Lower lobe of right lung (tissue), 2 donors: ENCODE measurements at regions not wholly inside any gene's neighbourhood (a gene's known extent, or its start where the extent isn't known, plus 50 kb on each side); places are given as distances from the start of the nearest gene placed in this dataset.

Source experiments
- ATAC-seq, 2 donors: fragments of 200-7000 bp; cut with Tn5 transposase; one replicate each; pipeline ENCODE4 v1.9.1; 2020 to 2022; ENCODE audit warnings: mild to moderate bottlenecking in 2 of 2, moderate library complexity in 2 of 2
- DNase-seq: peaks from one replicate; pipeline ENCODE4 v3.0.0-alpha.2; 2020
- H3K27ac ChIP-seq: fragments of 200-600 bp; one replicate; pipeline ENCODE4 v1.8.0; 2022
- H3K27me3 ChIP-seq: fragments of 200-600 bp; one replicate; pipeline ENCODE4 v1.8.0; 2022; ENCODE audit warnings: low read depth
- H3K36me3 ChIP-seq: fragments of 200-600 bp; one replicate; pipeline ENCODE4 v1.8.0; 2022; ENCODE audit warnings: mild to moderate bottlenecking
- H3K4me1 ChIP-seq: fragments of 200-600 bp; one replicate; pipeline ENCODE4 v1.8.0; 2022
- H3K4me3 ChIP-seq: fragments of 200-600 bp; one replicate; pipeline ENCODE4 v1.8.0; 2022; ENCODE audit warnings: mild to moderate bottlenecking
- H3K9me3 ChIP-seq: fragments of 200-600 bp; one replicate; pipeline ENCODE4 v1.8.0; 2022
- CTCF ChIP-seq: fragments of 200-600 bp; IDR thresholded peaks from one replicate; pipeline ENCODE4 v1.8.0; 2022; ENCODE audit warnings: antibody characterized with exemption, mild to moderate bottlenecking
- intact Hi-C: fragments of 100-400 bp; cut with DNase I; formaldehyde crosslinking; loops from one replicate; pipeline ENCODE4 v1.11.0; 2022
- donor health status: DM: no; HTN: yes; CAD: no; lungs with severe emphysema.

- ATAC-seq: no peak
- no peak overlapping the region for H3K4me3 ChIP-seq
- H3K4me1 ChIP-seq: no peaks in the 10 kb centered on the region
- no peak for DNase-seq
- TF ChIP-seq CTCF: no peak
- no peaks in the 10 kb centered on the region for H3K27me3 ChIP-seq
- H3K9me3 ChIP-seq: no peaks in the 10 kb centered on the region
- no peak overlapping the region for H3K27ac ChIP-seq
- intact Hi-C loops: no loop called here
- no peaks in the 10 kb centered on the region for H3K36me3 ChIP-seq
Observed at GRCh38 chr20:55784036-55784435, 221.3 kb downstream of the CBLN4 start.

- H3K4me1 ChIP-seq: no peaks in the 10 kb centered on the region
- no peaks in the 10 kb centered on the region for H3K9me3 ChIP-seq
- intact Hi-C loops: no loop called here
- H3K27me3 ChIP-seq: no peaks in the 10 kb centered on the region
- TF ChIP-seq CTCF: no peak
- DNase-seq: no peak
- H3K27ac ChIP-seq: no peak overlapping the region
- no peaks in the 10 kb centered on the region for H3K36me3 ChIP-seq
- ATAC-seq: no peak
- no peak overlapping the region for H3K4me3 ChIP-seq
Observed at GRCh38 chr20:55783381-55783780, 221.9 kb downstream of the CBLN4 start.

- no peak for DNase-seq
- no peaks in the 10 kb centered on the region for H3K27me3 ChIP-seq
- H3K9me3 ChIP-seq: no peaks in the 10 kb centered on the region
- no peak overlapping the region for H3K27ac ChIP-seq
- ATAC-seq: no peak
- intact Hi-C loops: no loop called here
- H3K4me1 ChIP-seq: no peaks in the 10 kb centered on the region
- H3K4me3 ChIP-seq: no peak overlapping the region
- TF ChIP-seq CTCF: no peak
- no peaks in the 10 kb centered on the region for H3K36me3 ChIP-seq
Observed at GRCh38 chr20:55782912-55783253, 222.4 kb downstream of the CBLN4 start.

- H3K27me3 ChIP-seq: no peaks in the 10 kb centered on the region
- ATAC-seq (no peak), DNase-seq (no peak)
- no peak overlapping the region for H3K4me3 ChIP-seq
- TF ChIP-seq CTCF: no peak
- no peaks in the 10 kb centered on the region for H3K4me1 ChIP-seq
- intact Hi-C loops: no loop called here
- H3K27ac ChIP-seq: no peak overlapping the region
- no peaks in the 10 kb centered on the region for H3K9me3 ChIP-seq
- H3K36me3 ChIP-seq: no peaks in the 10 kb centered on the region
Observed at GRCh38 chr20:55782224-55782911, 223.0 kb downstream of the CBLN4 start.

- no peak for ATAC-seq
- intact Hi-C loops: no loop called here
- no peak overlapping the region for H3K27ac ChIP-seq
Observed at GRCh38 chr20:55778796-55779195, 226.5 kb downstream of the CBLN4 start.

More at GRCh38 chr20:55778796-55779195, 226.5 kb downstream of the CBLN4 start:
- H3K27me3 ChIP-seq: no peaks in the 10 kb centered on the region
- no peak overlapping the region for H3K4me3 ChIP-seq
- no peaks in the 10 kb centered on the region for H3K4me1 ChIP-seq
- H3K9me3 ChIP-seq: no peaks in the 10 kb centered on the region
- H3K36me3 ChIP-seq: no peaks in the 10 kb centered on the region
- DNase-seq: no peak
- TF ChIP-seq CTCF: no peak
